Chondrocyte (in vitro differentiated cells): ENCODE measurements at regions not wholly inside any gene's neighbourhood (a gene's known extent, or its start where the extent isn't known, plus 50 kb on each side); places are given as distances from the start of the nearest gene placed in this dataset.
A peak's percentile ranks its signal among the peaks of the same experiment; 100 is the strongest.

ENCODE experiments used
- DNase-seq: peaks from one replicate; pipeline ENCODE4 v3.0.0; 2021; ENCODE audit warnings: mixed read lengths, low spot score
- H3K27ac Mint-ChIP-seq: one replicate; pipeline ENCODE4 v1.8.0; 2021; ENCODE audit warnings: mild to moderate bottlenecking, moderate library complexity, mixed read lengths; ENCODE audit not compliant: unreplicated experiment
- H3K27me3 Mint-ChIP-seq: 2 replicates; pipeline ENCODE4 v1.8.0; 2021; ENCODE audit warnings: low read depth, mixed read lengths
- H3K36me3 Mint-ChIP-seq: 2 replicates; pipeline ENCODE4 v1.8.0; 2021; ENCODE audit warnings: low read depth, mixed read lengths
- H3K4me1 Mint-ChIP-seq: 2 replicates; pipeline ENCODE4 v1.8.0; 2021; ENCODE audit warnings: low read depth, mild to moderate bottlenecking, mixed read lengths
- H3K4me3 Mint-ChIP-seq: one replicate; pipeline ENCODE4 v1.8.0; 2021; ENCODE audit warnings: mild to moderate bottlenecking, moderate library complexity, mixed read lengths; ENCODE audit not compliant: unreplicated experiment
- H3K9me3 Mint-ChIP-seq: 2 replicates; pipeline ENCODE4 v1.8.0; 2021; ENCODE audit warnings: low read depth, mixed read lengths
- CTCF ChIP-seq: fragments of 200-600 bp; sonication (generic); IDR thresholded peaks from 2 replicates; pipeline ENCODE4 v1.5.0; 2021; ENCODE audit warnings: antibody characterized with exemption, mild to moderate bottlenecking, moderate library complexity

- TF ChIP-seq CTCF = no peak
- DNase-seq = no peak
- Mint-ChIP-seq H3K9me3 (no peaks in the 10 kb centered on the region), H3K36me3 (no peaks in the 10 kb centered on the region), H3K27me3 (no peaks in the 10 kb centered on the region), H3K4me1 (no peaks in the 10 kb centered on the region), H3K27ac (no peak overlapping the region), H3K4me3 (no peak overlapping the region)
These were observed 434.2 kb upstream of the AMOT start for GRCh38 chrX:113274791-113275190.

- H3K9me3 Mint-ChIP-seq = no peaks in the 10 kb centered on the region
- no peak for TF ChIP-seq CTCF
These were observed 433.7 kb upstream of the AMOT start for GRCh38 chrX:113274345-113274744.

GRCh38 chrX:113269203-113269602 lies 428.6 kb upstream of the AMOT start:
- peaks cover 2% of the 10 kb centered on the region for H3K27me3 Mint-ChIP-seq
- no peak overlapping the region for H3K27ac Mint-ChIP-seq
- DNase-seq = no peak
- no peak for TF ChIP-seq CTCF
- H3K4me3 Mint-ChIP-seq = no peak overlapping the region
- H3K36me3 Mint-ChIP-seq = no peaks in the 10 kb centered on the region
- no peaks in the 10 kb centered on the region for H3K9me3 Mint-ChIP-seq
- H3K4me1 Mint-ChIP-seq = no peaks in the 10 kb centered on the region

More at GRCh38 chrX:113274345-113274744, 433.7 kb upstream of the AMOT start:
- no peaks in the 10 kb centered on the region for H3K4me1 Mint-ChIP-seq
- no peak overlapping the region for H3K27ac Mint-ChIP-seq
- no peaks in the 10 kb centered on the region for H3K27me3 Mint-ChIP-seq
- no peaks in the 10 kb centered on the region for H3K36me3 Mint-ChIP-seq
- H3K4me3 Mint-ChIP-seq = no peak overlapping the region
- DNase-seq = no peak

GRCh38 chrX:113260474-113260873 lies 419.8 kb upstream of the AMOT start:
- DNase-seq = no peak
- H3K4me1 Mint-ChIP-seq = no peaks in the 10 kb centered on the region
- no peak overlapping the region for H3K4me3 Mint-ChIP-seq
- peaks cover 1% of the 10 kb centered on the region for H3K27me3 Mint-ChIP-seq
- TF ChIP-seq CTCF = peak; percentile 47
- no peaks in the 10 kb centered on the region for H3K9me3 Mint-ChIP-seq
- H3K27ac Mint-ChIP-seq = no peak overlapping the region
- no peaks in the 10 kb centered on the region for H3K36me3 Mint-ChIP-seq

- H3K4me3 Mint-ChIP-seq = no peak overlapping the region
- H3K4me1 Mint-ChIP-seq = no peaks in the 10 kb centered on the region
- TF ChIP-seq CTCF = no peak
- H3K9me3 Mint-ChIP-seq = peaks cover 8% of the 10 kb centered on the region
- peaks cover 9% of the 10 kb centered on the region for H3K27me3 Mint-ChIP-seq
- no peak overlapping the region for H3K27ac Mint-ChIP-seq
- H3K36me3 Mint-ChIP-seq = no peaks in the 10 kb centered on the region
- DNase-seq = no peak
These were observed 381.7 kb upstream of the AMOT start for GRCh38 chrX:113222305-113222704.
